Activated naive CD4-positive, alpha-beta T cell treated with anti-CD3 and anti-CD28 coated beads for 36 hours (primary cell): ENCODE measurements at regions not wholly inside any gene's neighbourhood (a gene's known extent, or its start where the extent isn't known, plus 50 kb on each side); places are given as distances from the start of the nearest gene placed in this dataset.

ENCODE experiments used
- CTCF ChIA-PET: fragments of 350-600 bp; sonication (Branson Sonifier 250); formaldehyde crosslinking; loops from one replicate; lab custom pipeline; 2021; ENCODE audit warnings: antibody characterized with exemption; lab: Charles Lee
- DNase-seq: peaks from one replicate; pipeline ENCODE4 v3.0.0-alpha.2; 2020
- H3K27ac Mint-ChIP-seq: one replicate; pipeline ENCODE4 v1.8.0; 2021; ENCODE audit warnings: mild to moderate bottlenecking, mixed read lengths
- H3K27me3 Mint-ChIP-seq: one replicate; pipeline ENCODE4 v1.8.0; 2021; ENCODE audit warnings: low read depth, mixed read lengths
- H3K36me3 Mint-ChIP-seq: one replicate; pipeline ENCODE4 v1.8.0; 2021; ENCODE audit warnings: low read depth, mixed read lengths
- H3K4me1 Mint-ChIP-seq: one replicate; pipeline ENCODE4 v1.8.0; 2021; ENCODE audit warnings: low read depth, mixed read lengths
- H3K4me3 Mint-ChIP-seq: one replicate; pipeline ENCODE4 v1.8.0; 2021; ENCODE audit warnings: mild to moderate bottlenecking, moderate library complexity, mixed read lengths
- H3K9me3 Mint-ChIP-seq: one replicate; pipeline ENCODE4 v1.8.0; 2021; ENCODE audit warnings: mixed read lengths
- intact Hi-C: fragments of 100-400 bp; cut with micrococcal nuclease; formaldehyde crosslinking; loops from one replicate; pipeline ENCODE4 v1.15.1; 2023

DNA sequence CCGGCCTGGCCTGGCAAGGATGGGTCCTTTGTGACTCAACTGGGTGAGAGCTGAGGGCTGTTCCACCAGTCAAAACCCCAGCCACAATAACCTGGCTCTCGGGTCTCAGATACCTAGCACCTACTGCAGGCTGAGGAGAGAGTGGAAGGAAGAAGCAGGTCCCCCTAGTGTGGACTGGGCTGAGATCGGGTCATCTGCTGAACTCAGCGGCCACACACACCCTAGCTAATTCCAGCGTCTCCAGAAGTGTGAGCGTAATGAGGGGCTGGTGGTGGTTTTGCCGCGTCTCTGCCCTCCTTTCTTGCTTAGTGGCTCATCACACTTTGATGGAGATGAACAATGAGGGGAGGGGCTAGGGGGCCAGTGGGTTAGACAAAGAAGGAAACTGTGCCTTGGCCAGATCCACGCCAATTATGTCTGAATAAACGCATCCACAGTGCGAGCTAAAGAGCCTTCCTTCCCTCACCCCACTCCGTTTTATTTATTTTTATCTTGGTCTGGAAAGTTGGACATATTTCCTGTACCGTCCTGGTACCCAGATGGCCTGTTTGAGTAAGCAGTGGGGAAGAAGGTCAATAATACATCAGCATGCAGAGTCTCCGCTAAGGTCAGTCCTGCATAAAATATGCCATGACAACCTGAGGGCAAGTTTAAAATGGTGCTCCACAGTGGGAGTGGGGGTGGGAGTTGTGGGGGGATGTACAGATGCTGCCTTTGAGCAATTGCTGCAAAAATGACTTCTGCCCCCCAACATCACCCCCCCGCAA lies 370.0 kb downstream of the WDR72 start:
- no peaks in the 10 kb centered on the region for H3K27me3 Mint-ChIP-seq
- intact Hi-C loops: no loop called here
- CTCF ChIA-PET: no interaction called here
- no peaks in the 10 kb centered on the region for H3K36me3 Mint-ChIP-seq
- no peaks in the 10 kb centered on the region for H3K4me1 Mint-ChIP-seq
- no peaks in the 10 kb centered on the region for H3K9me3 Mint-ChIP-seq
- no peak for DNase-seq
- no peak overlapping the region for H3K27ac Mint-ChIP-seq
- no peak overlapping the region for H3K4me3 Mint-ChIP-seq

- no peak for DNase-seq
- CTCF ChIA-PET: interaction anchor here (0.6 kb wide), 3 partner anchors 11 to 1114 kb away, joined by 3 to 5 read pairs (median 3); no protein-coding TSS in a partner anchor
- no peaks in the 10 kb centered on the region for H3K4me1 Mint-ChIP-seq
- intact Hi-C loops: no loop called here
- H3K4me3 Mint-ChIP-seq: no peak overlapping the region
- H3K9me3 Mint-ChIP-seq: no peaks in the 10 kb centered on the region
- no peak overlapping the region for H3K27ac Mint-ChIP-seq
- H3K36me3 Mint-ChIP-seq: no peaks in the 10 kb centered on the region
- no peaks in the 10 kb centered on the region for H3K27me3 Mint-ChIP-seq
Observed at GRCh38 chr15:53384417-53384816, 375.0 kb downstream of the WDR72 start.

GRCh38 chr15:53378096-53378800 lies 381.2 kb downstream of the WDR72 start:
- H3K4me1 Mint-ChIP-seq: no peaks in the 10 kb centered on the region
- intact Hi-C loops: no loop called here
- CTCF ChIA-PET: no interaction called here
- H3K36me3 Mint-ChIP-seq: no peaks in the 10 kb centered on the region
- no peaks in the 10 kb centered on the region for H3K9me3 Mint-ChIP-seq
- H3K27ac Mint-ChIP-seq: no peak overlapping the region
- no peak for DNase-seq
- no peaks in the 10 kb centered on the region for H3K27me3 Mint-ChIP-seq
- no peak overlapping the region for H3K4me3 Mint-ChIP-seq

GRCh38 chr15:53367740-53368139 lies 391.7 kb downstream of the WDR72 start:
- Mint-ChIP-seq H3K4me1 (no peaks in the 10 kb centered on the region), H3K9me3 (peaks cover 15% of the 10 kb centered on the region), H3K27me3 (no peaks in the 10 kb centered on the region), H3K4me3 (no peak overlapping the region), H3K27ac (no peak overlapping the region), H3K36me3 (no peaks in the 10 kb centered on the region)
- CTCF ChIA-PET: no interaction called here
- no peak for DNase-seq
- intact Hi-C loops: no loop called here

DNA sequence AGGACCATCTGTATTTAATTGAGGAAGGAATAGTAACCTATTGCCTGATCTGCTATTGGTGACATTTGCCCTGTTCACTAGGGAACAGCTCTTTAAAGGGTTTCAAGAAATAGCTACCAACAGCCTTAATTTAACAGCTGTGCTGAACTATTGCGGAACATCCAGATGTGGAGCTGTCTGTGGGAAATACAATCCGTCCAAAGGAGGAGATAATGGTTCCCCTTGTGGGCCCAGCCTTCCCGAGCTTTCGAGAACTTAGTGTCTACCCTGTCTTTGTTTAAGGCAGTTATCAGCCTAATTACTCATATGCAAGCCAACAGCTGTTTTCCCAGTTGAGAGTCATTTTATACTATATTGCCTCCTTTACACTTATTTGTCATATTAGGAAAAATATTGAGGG lies 398.6 kb downstream of the WDR72 start:
- H3K9me3 Mint-ChIP-seq: peaks cover 1% of the 10 kb centered on the region
- H3K36me3 Mint-ChIP-seq: no peaks in the 10 kb centered on the region
- intact Hi-C loops: no loop called here
- no peaks in the 10 kb centered on the region for H3K4me1 Mint-ChIP-seq
- CTCF ChIA-PET: no interaction called here
- no peak overlapping the region for H3K27ac Mint-ChIP-seq
- no peak for DNase-seq
- H3K27me3 Mint-ChIP-seq: peaks cover 1% of the 10 kb centered on the region
- no peak overlapping the region for H3K4me3 Mint-ChIP-seq

- Mint-ChIP-seq H3K4me1 (no peaks in the 10 kb centered on the region), H3K9me3 (no peaks in the 10 kb centered on the region), H3K27ac (no peak overlapping the region), H3K4me3 (no peak overlapping the region), H3K36me3 (no peaks in the 10 kb centered on the region), H3K27me3 (peaks cover 1% of the 10 kb centered on the region)
- intact Hi-C loops: no loop called here
- DNase-seq: no peak
- CTCF ChIA-PET: no interaction called here
Observed at GRCh38 chr15:53359038-53359437, 400.4 kb downstream of the WDR72 start.

DNA sequence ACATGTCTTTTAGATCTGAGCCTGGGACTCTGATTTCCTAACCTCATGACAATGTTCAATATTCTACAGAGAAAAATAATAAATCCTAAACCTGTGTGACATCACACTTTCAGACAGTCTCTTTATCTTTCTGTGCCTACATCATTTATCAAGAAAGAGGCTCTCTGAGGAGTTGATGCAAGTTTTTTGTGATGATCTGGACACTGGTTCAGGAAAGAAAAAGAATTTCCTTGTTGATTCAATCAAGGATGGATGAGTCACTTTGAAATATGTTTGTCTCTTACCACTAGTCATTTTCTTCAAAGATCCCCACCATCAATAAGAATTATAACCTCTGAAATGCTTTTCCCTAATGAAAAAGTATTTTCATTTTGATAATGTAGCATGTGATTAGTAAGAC lies 404.6 kb downstream of the WDR72 start:
- H3K4me1 Mint-ChIP-seq: no peaks in the 10 kb centered on the region
- CTCF ChIA-PET: no interaction called here
- intact Hi-C loops: no loop called here
- no peak overlapping the region for H3K27ac Mint-ChIP-seq
- no peak for DNase-seq
- H3K4me3 Mint-ChIP-seq: no peak overlapping the region
- H3K9me3 Mint-ChIP-seq: no peaks in the 10 kb centered on the region
- no peaks in the 10 kb centered on the region for H3K36me3 Mint-ChIP-seq
- peaks cover 2% of the 10 kb centered on the region for H3K27me3 Mint-ChIP-seq

DNA sequence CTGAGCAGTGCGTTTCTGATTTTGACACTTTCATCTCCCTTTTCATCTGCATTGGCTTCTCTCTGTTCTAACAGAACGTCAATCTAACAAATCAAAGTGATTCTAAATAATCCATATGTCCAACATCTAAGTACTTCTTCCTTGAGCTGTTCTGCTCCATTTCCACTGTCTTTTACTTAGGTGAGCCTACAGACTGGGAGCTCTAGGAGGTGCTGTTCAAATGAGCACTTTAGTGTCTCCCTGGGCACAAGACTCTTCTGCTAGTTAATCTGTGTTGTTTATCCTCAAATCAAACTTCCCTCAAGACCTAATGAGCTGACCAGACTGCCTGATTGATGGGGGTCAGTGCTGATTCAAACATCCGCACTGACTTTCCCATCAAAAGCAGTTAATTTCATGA lies 408.1 kb downstream of the WDR72 start:
- H3K4me3 Mint-ChIP-seq: no peak overlapping the region

DNA sequence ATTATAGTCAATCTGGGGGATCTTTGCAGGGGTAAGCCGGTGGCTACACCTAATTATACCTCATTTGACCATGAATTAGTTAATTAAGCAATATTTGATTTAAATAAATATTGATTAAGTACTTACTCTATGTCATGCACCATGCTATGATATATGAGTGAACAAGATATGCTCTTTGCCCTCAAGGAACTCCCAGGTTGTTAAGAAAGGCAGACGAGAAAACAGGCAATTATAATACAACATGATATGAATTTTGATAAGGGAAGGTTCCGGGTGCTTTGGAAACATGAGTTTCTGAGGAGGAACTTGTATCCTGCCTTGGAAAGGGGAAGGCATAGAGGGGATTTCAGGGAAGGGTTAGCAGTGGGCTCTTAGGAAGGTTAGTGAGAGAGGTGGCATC lies 412.9 kb downstream of the WDR72 start:
- CTCF ChIA-PET: no interaction called here
- H3K9me3 Mint-ChIP-seq: no peaks in the 10 kb centered on the region
- no peak overlapping the region for H3K4me3 Mint-ChIP-seq
- H3K27ac Mint-ChIP-seq: no peak overlapping the region
- H3K36me3 Mint-ChIP-seq: no peaks in the 10 kb centered on the region
- intact Hi-C loops: no loop called here
- no peaks in the 10 kb centered on the region for H3K4me1 Mint-ChIP-seq
- H3K27me3 Mint-ChIP-seq: peaks cover 5% of the 10 kb centered on the region
- no peak for DNase-seq

More for the DNA sequence above, 408.1 kb downstream of the WDR72 start:
- H3K36me3 Mint-ChIP-seq: no peaks in the 10 kb centered on the region
- H3K27ac Mint-ChIP-seq: no peak overlapping the region
- H3K4me1 Mint-ChIP-seq: no peaks in the 10 kb centered on the region
- intact Hi-C loops: no loop called here
- no peak for DNase-seq
- peaks cover 2% of the 10 kb centered on the region for H3K27me3 Mint-ChIP-seq
- no peaks in the 10 kb centered on the region for H3K9me3 Mint-ChIP-seq
- CTCF ChIA-PET: no interaction called here

- Mint-ChIP-seq H3K36me3 (no peaks in the 10 kb centered on the region), H3K4me1 (no peaks in the 10 kb centered on the region), H3K9me3 (no peaks in the 10 kb centered on the region), H3K4me3 (no peak overlapping the region), H3K27me3 (no peaks in the 10 kb centered on the region), H3K27ac (no peak overlapping the region)
- CTCF ChIA-PET: no interaction called here
- intact Hi-C loops: no loop called here
- DNase-seq: no peak
Observed at GRCh38 chr15:53331328-53332190, 427.9 kb downstream of the WDR72 start.

DNA sequence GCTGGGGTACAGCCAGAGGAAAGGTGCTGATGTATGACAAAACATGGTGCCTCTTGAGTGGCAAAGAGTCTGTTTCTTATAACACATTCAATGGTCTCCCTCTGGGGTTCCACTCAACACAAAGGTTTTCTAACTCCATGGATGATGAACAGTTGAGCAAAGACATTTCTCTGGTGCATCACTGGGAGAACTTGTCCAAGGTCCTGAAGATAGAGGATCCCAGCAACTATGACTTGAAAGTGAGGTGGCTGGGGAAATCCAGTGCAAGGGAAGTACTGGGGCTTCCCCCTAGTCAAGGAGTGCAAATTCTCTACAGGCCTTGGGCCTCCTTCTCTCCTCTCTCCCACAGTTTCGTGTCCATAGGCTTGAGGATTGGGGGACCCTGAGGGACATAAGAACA lies 431.1 kb downstream of the WDR72 start:
- Mint-ChIP-seq H3K4me3 (no peak overlapping the region), H3K27me3 (no peaks in the 10 kb centered on the region), H3K9me3 (no peaks in the 10 kb centered on the region), H3K36me3 (no peaks in the 10 kb centered on the region), H3K4me1 (no peaks in the 10 kb centered on the region), H3K27ac (no peak overlapping the region)
- CTCF ChIA-PET: no interaction called here
- intact Hi-C loops: no loop called here
- peak; percentile 16 for DNase-seq

DNA sequence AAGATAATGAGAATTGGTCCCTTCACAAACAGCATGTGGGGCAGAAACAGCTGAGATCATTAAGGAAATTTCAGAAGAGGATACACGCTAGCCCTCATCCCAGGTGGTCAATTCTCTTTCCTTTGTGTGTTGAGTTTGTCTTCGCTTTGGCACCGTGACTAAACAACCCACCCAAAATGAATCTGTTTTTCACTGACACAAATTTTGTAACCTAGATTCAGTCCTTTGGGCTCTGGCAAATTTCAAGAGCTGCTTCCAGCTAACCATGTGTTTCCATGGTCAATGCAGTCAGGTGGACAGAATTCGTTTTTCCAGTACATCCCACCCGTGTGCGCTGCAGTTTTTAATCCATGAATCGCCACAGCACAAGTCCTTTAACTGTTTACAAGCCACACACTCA lies 435.4 kb downstream of the WDR72 start:
- Mint-ChIP-seq H3K9me3 (no peaks in the 10 kb centered on the region), H3K27ac (no peak overlapping the region), H3K27me3 (no peaks in the 10 kb centered on the region), H3K4me1 (no peaks in the 10 kb centered on the region), H3K4me3 (no peak overlapping the region), H3K36me3 (no peaks in the 10 kb centered on the region)
- intact Hi-C loops: no loop called here
- no peak for DNase-seq
- CTCF ChIA-PET: no interaction called here
